ENCODE measurements at regions not wholly inside any gene's neighbourhood (a gene's known extent, or its start where the extent isn't known, plus 50 kb on each side); places are given as distances from the start of the nearest gene placed in this dataset.

- H3K9ac ChIP-seq (ENCODE audit: low read depth, low read length): no peak overlapping the region
- no peaks in the 10 kb centered on the region for H3K9me3 ChIP-seq (ENCODE audit: control insufficient read depth, insufficient read depth, low read length)
- H3K27me3 ChIP-seq (ENCODE audit: control insufficient read depth, insufficient read depth, low read length): no peaks in the 10 kb centered on the region
- no peaks in the 10 kb centered on the region for H3K4me1 ChIP-seq (ENCODE audit: control insufficient read depth, insufficient read depth, low read length)
- H3K36me3 ChIP-seq (ENCODE audit: control insufficient read depth, insufficient read depth, low read length): no peaks in the 10 kb centered on the region
- H3K4me3 ChIP-seq (ENCODE audit: low read depth, low read length): no peak overlapping the region
- H3K27ac ChIP-seq (ENCODE audit: low read depth, low read length): no peak overlapping the region
Observed at GRCh38 chr18:76633588-76634269, 138.7 kb upstream of the ZNF516 start.

- H3K9ac ChIP-seq (ENCODE audit: low read depth, low read length): no peak overlapping the region
- H3K4me3 ChIP-seq (ENCODE audit: low read depth, low read length): no peak overlapping the region
- no peak overlapping the region for H3K27ac ChIP-seq (ENCODE audit: low read depth, low read length)
Observed at GRCh38 chr18:76627444-76627843, 132.4 kb upstream of the ZNF516 start.

GRCh38 chr18:76626991-76627390, 131.9 kb upstream of the ZNF516 start:
- Histone ChIP-seq H3K4me3 (ENCODE audit: low read depth, low read length) (no peak overlapping the region), H3K27ac (ENCODE audit: low read depth, low read length) (no peak overlapping the region), H3K36me3 (ENCODE audit: control insufficient read depth, insufficient read depth, low read length) (no peaks in the 10 kb centered on the region), H3K9me3 (ENCODE audit: control insufficient read depth, insufficient read depth, low read length) (no peaks in the 10 kb centered on the region), H3K9ac (ENCODE audit: low read depth, low read length) (no peak overlapping the region), H3K4me1 (ENCODE audit: control insufficient read depth, insufficient read depth, low read length) (peaks cover 11% of the 10 kb centered on the region), H3K27me3 (ENCODE audit: control insufficient read depth, insufficient read depth, low read length) (peaks cover 18% of the 10 kb centered on the region)

More at GRCh38 chr18:76627444-76627843, 132.4 kb upstream of the ZNF516 start:
- H3K9me3 ChIP-seq (ENCODE audit: control insufficient read depth, insufficient read depth, low read length): no peaks in the 10 kb centered on the region
- no peaks in the 10 kb centered on the region for H3K36me3 ChIP-seq (ENCODE audit: control insufficient read depth, insufficient read depth, low read length)
- H3K27me3 ChIP-seq (ENCODE audit: control insufficient read depth, insufficient read depth, low read length): peaks cover 14% of the 10 kb centered on the region
- H3K4me1 ChIP-seq (ENCODE audit: control insufficient read depth, insufficient read depth, low read length): peaks cover 7% of the 10 kb centered on the region

GRCh38 chr18:76622651-76623050, 127.6 kb upstream of the ZNF516 start:
- no peaks in the 10 kb centered on the region for H3K36me3 ChIP-seq (ENCODE audit: control insufficient read depth, insufficient read depth, low read length)

GRCh38 chr18:76621782-76622495, 126.9 kb upstream of the ZNF516 start:
- H3K4me3 ChIP-seq (ENCODE audit: low read depth, low read length): peak overlapping the region; percentile 56
- H3K9ac ChIP-seq (ENCODE audit: low read depth, low read length): no peak overlapping the region
- H3K4me1 ChIP-seq (ENCODE audit: control insufficient read depth, insufficient read depth, low read length): peaks cover 35% of the 10 kb centered on the region
- H3K9me3 ChIP-seq (ENCODE audit: control insufficient read depth, insufficient read depth, low read length): no peaks in the 10 kb centered on the region
- peaks cover 44% of the 10 kb centered on the region for H3K27me3 ChIP-seq (ENCODE audit: control insufficient read depth, insufficient read depth, low read length)
- H3K36me3 ChIP-seq (ENCODE audit: control insufficient read depth, insufficient read depth, low read length): no peaks in the 10 kb centered on the region
- H3K27ac ChIP-seq (ENCODE audit: low read depth, low read length): peak overlapping the region; percentile 64

More at GRCh38 chr18:76622651-76623050, 127.6 kb upstream of the ZNF516 start:
- no peak overlapping the region for H3K27ac ChIP-seq (ENCODE audit: low read depth, low read length)
- no peaks in the 10 kb centered on the region for H3K9me3 ChIP-seq (ENCODE audit: control insufficient read depth, insufficient read depth, low read length)
- H3K9ac ChIP-seq (ENCODE audit: low read depth, low read length): no peak overlapping the region
- H3K4me1 ChIP-seq (ENCODE audit: control insufficient read depth, insufficient read depth, low read length): peaks cover 35% of the 10 kb centered on the region
- H3K27me3 ChIP-seq (ENCODE audit: control insufficient read depth, insufficient read depth, low read length): peaks cover 39% of the 10 kb centered on the region
- H3K4me3 ChIP-seq (ENCODE audit: low read depth, low read length): no peak overlapping the region

- Histone ChIP-seq H3K27me3 (ENCODE audit: control insufficient read depth, insufficient read depth, low read length) (peaks cover 44% of the 10 kb centered on the region), H3K9ac (ENCODE audit: low read depth, low read length) (no peak overlapping the region), H3K4me3 (ENCODE audit: low read depth, low read length) (peak overlapping the region; percentile 56), H3K27ac (ENCODE audit: low read depth, low read length) (peak overlapping the region; percentile 64), H3K4me1 (ENCODE audit: control insufficient read depth, insufficient read depth, low read length) (peaks cover 38% of the 10 kb centered on the region), H3K9me3 (ENCODE audit: control insufficient read depth, insufficient read depth, low read length) (no peaks in the 10 kb centered on the region), H3K36me3 (ENCODE audit: control insufficient read depth, insufficient read depth, low read length) (no peaks in the 10 kb centered on the region)
Observed at GRCh38 chr18:76621226-76621625, 126.2 kb upstream of the ZNF516 start.

GRCh38 chr18:76620321-76621170, 125.5 kb upstream of the ZNF516 start:
- Histone ChIP-seq H3K9me3 (ENCODE audit: control insufficient read depth, insufficient read depth, low read length) (no peaks in the 10 kb centered on the region), H3K4me3 (ENCODE audit: low read depth, low read length) (peak overlapping the region; percentile 56), H3K9ac (ENCODE audit: low read depth, low read length) (peak overlapping the region; percentile 29; the same call in 1 of the 2 replicates), H3K36me3 (ENCODE audit: control insufficient read depth, insufficient read depth, low read length) (no peaks in the 10 kb centered on the region), H3K4me1 (ENCODE audit: control insufficient read depth, insufficient read depth, low read length) (peaks cover 41% of the 10 kb centered on the region), H3K27me3 (ENCODE audit: control insufficient read depth, insufficient read depth, low read length) (peaks cover 44% of the 10 kb centered on the region), H3K27ac (ENCODE audit: low read depth, low read length) (peak overlapping the region; percentile 75)

- H3K4me3 ChIP-seq (ENCODE audit: low read depth, low read length): peak overlapping the region; percentile 48
- 0 out of 2 replicates have a peak overlapping the region, but pooled peaks have one; percentile 28 for H3K9ac ChIP-seq (ENCODE audit: low read depth, low read length)
- no peaks in the 10 kb centered on the region for H3K9me3 ChIP-seq (ENCODE audit: control insufficient read depth, insufficient read depth, low read length)
- peaks cover 44% of the 10 kb centered on the region for H3K27me3 ChIP-seq (ENCODE audit: control insufficient read depth, insufficient read depth, low read length)
- H3K27ac ChIP-seq (ENCODE audit: low read depth, low read length): peak overlapping the region; percentile 74
- H3K4me1 ChIP-seq (ENCODE audit: control insufficient read depth, insufficient read depth, low read length): peaks cover 41% of the 10 kb centered on the region
- no peaks in the 10 kb centered on the region for H3K36me3 ChIP-seq (ENCODE audit: control insufficient read depth, insufficient read depth, low read length)
Observed at GRCh38 chr18:76619621-76620315, 124.7 kb upstream of the ZNF516 start.

- Histone ChIP-seq H3K4me1 (ENCODE audit: control insufficient read depth, insufficient read depth, low read length) (peaks cover 41% of the 10 kb centered on the region), H3K27me3 (ENCODE audit: control insufficient read depth, insufficient read depth, low read length) (peaks cover 41% of the 10 kb centered on the region), H3K9ac (ENCODE audit: low read depth, low read length) (no peak overlapping the region), H3K4me3 (ENCODE audit: low read depth, low read length) (peak overlapping the region; percentile 48; the same call in 1 of the 2 replicates), H3K9me3 (ENCODE audit: control insufficient read depth, insufficient read depth, low read length) (no peaks in the 10 kb centered on the region), H3K27ac (ENCODE audit: low read depth, low read length) (peak overlapping the region; percentile 74), H3K36me3 (ENCODE audit: control insufficient read depth, insufficient read depth, low read length) (no peaks in the 10 kb centered on the region)
Observed at GRCh38 chr18:76619261-76619620, 124.2 kb upstream of the ZNF516 start.

- Histone ChIP-seq H3K4me3 (ENCODE audit: low read depth, low read length) (no peak overlapping the region), H3K27ac (ENCODE audit: low read depth, low read length) (no peak overlapping the region), H3K27me3 (ENCODE audit: control insufficient read depth, insufficient read depth, low read length) (peaks cover 38% of the 10 kb centered on the region), H3K9ac (ENCODE audit: low read depth, low read length) (no peak overlapping the region), H3K4me1 (ENCODE audit: control insufficient read depth, insufficient read depth, low read length) (peaks cover 41% of the 10 kb centered on the region), H3K9me3 (ENCODE audit: control insufficient read depth, insufficient read depth, low read length) (no peaks in the 10 kb centered on the region), H3K36me3 (ENCODE audit: control insufficient read depth, insufficient read depth, low read length) (no peaks in the 10 kb centered on the region)
Observed at GRCh38 chr18:76618721-76619120, 123.7 kb upstream of the ZNF516 start.

Measured in HUES48 (cell line).